Subcutaneous abdominal adipose tissue (tissue), 5 donors: ENCODE measurements at regions not wholly inside any gene's neighbourhood (a gene's known extent, or its start where the extent isn't known, plus 50 kb on each side); places are given as distances from the start of the nearest gene placed in this dataset.
"Not testable (repeated sequence)": the region's sequence is repeated elsewhere in the genome, so short reads cannot be mapped to it uniquely, and the experiment has no call there.

ENCODE experiments used
- H3K27ac ChIP-seq: one replicate; pipeline ENCODE4 v1.7.0; 2013; ENCODE audit warnings: low read depth, mild to moderate bottlenecking, inconsistent platforms, low read length, moderate library complexity
- H3K27me3 ChIP-seq, 5 donors: one replicate each; pipeline ENCODE4 v1.7.0; 2013; ENCODE audit warnings: low read length in 5 of 5, inconsistent platforms in 1 of 5; ENCODE audit not compliant: control insufficient read depth in 5 of 5, insufficient read depth in 4 of 5
- H3K36me3 ChIP-seq, 5 donors: one replicate each; pipeline ENCODE4 v1.7.0; 2013; ENCODE audit warnings: low read length in 5 of 5; ENCODE audit not compliant: control insufficient read depth in 5 of 5, insufficient read depth in 5 of 5
- H3K4me1 ChIP-seq, 5 donors: one replicate each; pipeline ENCODE4 v1.7.0; 2013; ENCODE audit warnings: low read length in 5 of 5, mild to moderate bottlenecking in 3 of 5, moderate library complexity in 1 of 5; ENCODE audit not compliant: control insufficient read depth in 5 of 5, insufficient read depth in 5 of 5
- H3K4me3 ChIP-seq, 5 donors: one replicate each; pipeline ENCODE4 v1.7.0; 2013; ENCODE audit warnings: low read length in 5 of 5, low read depth in 1 of 5
- H3K9ac ChIP-seq, 5 donors: one replicate each; pipeline ENCODE4 v1.7.0; 2013; ENCODE audit warnings: low read length in 5 of 5, mild to moderate bottlenecking in 4 of 5, moderate library complexity in 3 of 5
- H3K9me3 ChIP-seq, 5 donors: one replicate each; pipeline ENCODE4 v1.7.0; 2013; ENCODE audit warnings: low read length in 5 of 5; ENCODE audit not compliant: control insufficient read depth in 5 of 5
- donor health status: healthy.
- donor health status: healthy.
- donor health status: healthy.
- donor health status: healthy.
- donor health status: healthy.

- Histone ChIP-seq H3K4me3 (no peak overlapping the region), H3K27ac (no peak overlapping the region), H3K4me1 (peaks cover 0 to 14% (median 9%) of the 10 kb centered on the region in 5 donors), H3K9ac (no peak overlapping the region), H3K36me3 (no peaks in the 10 kb centered on the region), H3K9me3 (no peaks in the 10 kb centered on the region), H3K27me3 (peaks cover 6 to 22% (median 13%) of the 10 kb centered on the region in 5 donors)
Measured at GRCh38 chr1:229142471-229142870, 128.4 kb upstream of the RAB4A start.

GRCh38 chr1:229146647-229147046 is 124.3 kb upstream of the RAB4A start:
- H3K27ac ChIP-seq, result no peak overlapping the region
- no peaks in the 10 kb centered on the region for H3K9me3 ChIP-seq
- H3K9ac ChIP-seq, result no peak overlapping the region
- H3K27me3 ChIP-seq, result peaks cover 10 to 30% (median 15%) of the 10 kb centered on the region in 5 donors
- no peaks in the 10 kb centered on the region for H3K36me3 ChIP-seq
- H3K4me3 ChIP-seq, result no peak overlapping the region
- H3K4me1 ChIP-seq, result peaks cover 0 to 10% (median 9%) of the 10 kb centered on the region in 5 donors

DNA sequence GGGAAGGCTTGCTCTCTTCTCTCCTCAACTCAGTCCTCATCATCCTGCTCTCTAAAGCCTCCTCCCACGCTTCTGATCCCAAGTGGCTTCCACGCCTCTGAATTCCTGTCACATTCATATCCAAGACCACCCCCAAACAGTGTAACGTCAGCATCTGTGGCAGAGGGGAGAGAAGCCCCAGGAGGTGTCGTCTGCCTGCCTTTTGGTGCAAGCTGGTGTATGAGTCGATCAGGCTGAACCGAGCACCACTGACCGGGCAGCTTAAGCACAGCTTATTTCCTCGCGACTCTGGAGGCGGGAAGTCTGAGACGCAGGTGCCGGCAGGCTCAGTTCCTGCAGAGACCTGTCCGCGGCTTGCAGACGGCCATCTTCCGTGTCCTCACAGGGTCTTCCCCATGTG is 123.8 kb upstream of the RAB4A start:
- peaks cover 10 to 30% (median 15%) of the 10 kb centered on the region in 5 donors for H3K27me3 ChIP-seq

DNA sequence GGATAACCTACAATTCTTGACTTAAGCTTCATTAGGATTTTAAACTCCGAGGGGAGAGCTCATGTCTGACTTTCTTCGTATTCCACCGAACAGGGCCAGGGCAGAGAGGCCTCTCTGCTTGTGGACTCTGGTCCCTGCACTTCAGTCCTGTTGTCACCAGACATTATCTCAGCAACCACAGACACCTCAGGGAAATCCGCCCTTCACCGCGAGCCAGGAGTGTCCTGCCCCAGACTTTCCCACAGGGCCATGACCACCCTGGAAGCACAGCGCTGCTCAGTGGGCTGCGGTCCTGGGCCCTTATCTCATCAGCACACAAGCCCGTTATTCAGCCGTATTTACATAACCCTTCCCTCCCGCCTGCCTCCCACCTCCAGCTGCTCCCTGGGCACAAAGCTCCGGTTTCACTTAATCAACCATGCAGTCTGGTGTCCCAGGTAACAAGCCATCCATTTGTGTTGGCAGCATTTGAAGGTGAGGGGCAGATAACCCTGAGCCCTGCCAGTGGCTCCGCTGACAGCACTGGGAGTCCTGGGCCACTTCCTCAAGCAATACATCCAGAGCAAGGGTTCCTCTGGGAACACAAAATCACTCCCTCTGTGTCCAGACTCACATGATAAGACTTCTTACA is 122.8 kb upstream of the RAB4A start:
- no peak overlapping the region for H3K9ac ChIP-seq

More for the DNA sequence above, 123.8 kb upstream of the RAB4A start:
- Histone ChIP-seq H3K27ac (no peak overlapping the region), H3K9ac (no peak overlapping the region), H3K9me3 (no peaks in the 10 kb centered on the region), H3K4me1 (peaks cover 0 to 10% (median 9%) of the 10 kb centered on the region in 5 donors), H3K4me3 (no peak overlapping the region), H3K36me3 (no peaks in the 10 kb centered on the region)

DNA sequence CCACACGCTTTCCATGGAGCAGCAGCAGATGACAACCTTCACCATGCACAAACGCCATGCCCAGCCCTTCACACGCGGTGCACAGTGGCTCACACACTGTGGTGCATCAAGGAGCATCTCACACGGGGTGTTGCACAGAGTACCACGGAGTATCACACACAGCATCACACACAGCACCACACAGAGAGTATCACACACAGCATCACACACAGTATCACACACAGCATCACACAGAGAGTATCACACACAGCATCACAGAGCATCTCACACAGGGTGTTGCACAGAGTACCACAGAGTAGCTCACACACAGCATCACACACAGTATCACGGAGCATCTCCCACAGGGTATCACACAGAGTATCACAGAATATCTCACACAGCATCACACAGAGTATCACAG is 122.2 kb upstream of the RAB4A start:
- Histone ChIP-seq H3K27ac (no peak overlapping the region), H3K9me3 (no peaks in the 10 kb centered on the region), H3K9ac (no peak overlapping the region), H3K4me3 (no peak overlapping the region), H3K36me3 (no peaks in the 10 kb centered on the region), H3K4me1 (peaks cover 0 to 10% (median 9%) of the 10 kb centered on the region in 5 donors), H3K27me3 (peaks cover 10 to 30% (median 15%) of the 10 kb centered on the region in 5 donors)

More for the DNA sequence above, 122.8 kb upstream of the RAB4A start:
- H3K27me3 ChIP-seq, result peaks cover 10 to 30% (median 15%) of the 10 kb centered on the region in 5 donors
- H3K27ac ChIP-seq, result no peak overlapping the region
- H3K4me1 ChIP-seq, result peaks cover 0 to 10% (median 9%) of the 10 kb centered on the region in 5 donors
- H3K4me3 ChIP-seq, result no peak overlapping the region
- H3K9me3 ChIP-seq, result no peaks in the 10 kb centered on the region
- H3K36me3 ChIP-seq, result no peaks in the 10 kb centered on the region

GRCh38 chr1:229149435-229149834 is 121.5 kb upstream of the RAB4A start:
- Histone ChIP-seq H3K27ac (no peak overlapping the region), H3K27me3 (peaks cover 10 to 30% (median 15%) of the 10 kb centered on the region in 5 donors), H3K9ac (no peak overlapping the region), H3K36me3 (no peaks in the 10 kb centered on the region), H3K9me3 (no peaks in the 10 kb centered on the region), H3K4me3 (no peak overlapping the region), H3K4me1 (peaks cover 0 to 10% (median 9%) of the 10 kb centered on the region in 5 donors)

DNA sequence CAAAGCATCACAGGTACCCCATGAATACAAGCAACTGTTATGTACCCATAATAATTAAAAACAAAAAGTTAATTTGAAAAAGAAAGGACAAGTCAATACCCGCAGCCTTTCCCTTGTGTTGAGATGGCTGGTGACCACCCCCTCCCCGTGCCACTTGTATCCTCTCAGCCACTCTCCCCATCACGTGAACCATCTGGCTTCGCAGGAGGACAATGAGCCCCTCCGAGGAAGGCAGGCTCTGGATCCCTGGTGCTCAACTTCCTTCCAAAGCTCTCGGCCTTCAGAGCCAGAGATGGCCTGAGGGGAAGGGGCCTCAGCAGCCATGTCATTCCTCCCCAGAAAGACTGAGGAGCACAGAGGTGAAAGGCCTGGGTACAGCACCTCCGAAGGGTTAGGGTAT is 120.4 kb upstream of the RAB4A start:
- Histone ChIP-seq H3K36me3 (no peaks in the 10 kb centered on the region), H3K27ac (no peak overlapping the region)

GRCh38 chr1:229151412-229151811 is 119.5 kb upstream of the RAB4A start:
- H3K4me3 ChIP-seq, H3K36me3 ChIP-seq, H3K9me3 ChIP-seq, H3K9ac ChIP-seq, H3K27ac ChIP-seq: not testable (repeated sequence)
- Histone ChIP-seq H3K4me1 (peaks cover 0 to 24% (median 16%) of the 10 kb centered on the region in 5 donors), H3K27me3 (peaks cover 5 to 18% (median 8%) of the 10 kb centered on the region in 5 donors)

More for the DNA sequence above, 120.4 kb upstream of the RAB4A start:
- no peak overlapping the region for H3K9ac ChIP-seq
- no peaks in the 10 kb centered on the region for H3K9me3 ChIP-seq
- no peak overlapping the region for H3K4me3 ChIP-seq
- H3K27me3 ChIP-seq, result peaks cover 10 to 27% (median 15%) of the 10 kb centered on the region in 5 donors
- H3K4me1 ChIP-seq, result peaks cover 0 to 20% (median 15%) of the 10 kb centered on the region in 5 donors

GRCh38 chr1:229152311-229152710 is 118.6 kb upstream of the RAB4A start:
- no peak overlapping the region for H3K4me3 ChIP-seq
- H3K4me1 ChIP-seq, result peaks cover 0 to 17% (median 9%) of the 10 kb centered on the region in 5 donors
- H3K9me3 ChIP-seq, result no peaks in the 10 kb centered on the region
- H3K36me3 ChIP-seq, result no peaks in the 10 kb centered on the region
- peaks cover 0 to 9% (median under 1%) of the 10 kb centered on the region in 5 donors for H3K27me3 ChIP-seq
- H3K9ac ChIP-seq, result no peak overlapping the region
- no peak overlapping the region for H3K27ac ChIP-seq

GRCh38 chr1:229153955-229154548 is 116.9 kb upstream of the RAB4A start:
- Histone ChIP-seq H3K27me3 (peaks cover 0 to under 1% (median 0%) of the 10 kb centered on the region in 5 donors), H3K4me3 (no peak overlapping the region), H3K27ac (no peak overlapping the region)

More at GRCh38 chr1:229153955-229154548, 116.9 kb upstream of the RAB4A start:
- Histone ChIP-seq H3K4me1 (peaks cover 0 to 19% (median 9%) of the 10 kb centered on the region in 5 donors), H3K9me3 (no peaks in the 10 kb centered on the region), H3K36me3 (no peaks in the 10 kb centered on the region), H3K9ac (no peak overlapping the region)
